Muscle of leg (tissue), 3 donors: ENCODE measurements at regions not wholly inside any gene's neighbourhood (a gene's known extent, or its start where the extent isn't known, plus 50 kb on each side); places are given as distances from the start of the nearest gene placed in this dataset.
A peak's percentile ranks its signal among the peaks of the same experiment; 100 is the strongest.
"Not testable (repeated sequence)": the region's sequence is repeated elsewhere in the genome, so short reads cannot be mapped to it uniquely, and the experiment has no call there.

ENCODE experiments used
- DNase-seq: peaks from one replicate; pipeline ENCODE4 v3.0.0; 2013
- H3K27ac ChIP-seq: one replicate; pipeline ENCODE4 v1.5.1; 2013; ENCODE audit warnings: mild to moderate bottlenecking, low read length, control low read depth
- H3K27me3 ChIP-seq: one replicate; pipeline ENCODE4 v1.6.1; 2013; ENCODE audit warnings: low read length; ENCODE audit not compliant: control insufficient read depth, insufficient read depth
- H3K36me3 ChIP-seq: one replicate; pipeline ENCODE4 v1.6.1; 2013; ENCODE audit warnings: low read length; ENCODE audit not compliant: control insufficient read depth, insufficient read depth
- H3K4me1 ChIP-seq: one replicate; pipeline ENCODE4 v1.6.1; 2013; ENCODE audit warnings: low read length; ENCODE audit not compliant: control insufficient read depth, insufficient read depth
- H3K4me3 ChIP-seq: one replicate; pipeline ENCODE4 v1.5.1; 2013; ENCODE audit warnings: low read length, control low read depth
- H3K9me3 ChIP-seq: replicated peaks from 2 replicates; pipeline ENCODE4 v1.6.1; 2013; ENCODE audit warnings: low read depth, low read length; ENCODE audit not compliant: control insufficient read depth
- WGBS: methylation state at CpG from one replicate; pipeline ENCODE4 v1.1.5; 2013; ENCODE audit warnings: missing lambda C conversion rate; ENCODE audit not compliant: insufficient coverage; 5-methylcytosine and 5-hydroxymethylcytosine counted together

GRCh38 chr3:104941785-104942184, 424.9 kb upstream of the ALCAM start:
- H3K4me3 ChIP-seq, result no peak overlapping the region
- H3K36me3 ChIP-seq, result no peaks in the 10 kb centered on the region
- H3K9me3 ChIP-seq, result no peaks in the 10 kb centered on the region
- no peaks in the 10 kb centered on the region for H3K27me3 ChIP-seq
- no peak for DNase-seq
- H3K27ac ChIP-seq, result no peak overlapping the region
- no peaks in the 10 kb centered on the region for H3K4me1 ChIP-seq
- no CpG with 5 or more reads among the region's 1 CpG for WGBS

GRCh38 chr3:104943974-104944373, 422.7 kb upstream of the ALCAM start:
- DNase-seq, result no peak
- no peaks in the 10 kb centered on the region for H3K36me3 ChIP-seq
- H3K27ac ChIP-seq, result no peak overlapping the region
- H3K9me3 ChIP-seq, result no peaks in the 10 kb centered on the region
- no peaks in the 10 kb centered on the region for H3K27me3 ChIP-seq
- WGBS, result no CpG with 5 or more reads among the region's 1 CpG
- H3K4me3 ChIP-seq, result no peak overlapping the region
- no peaks in the 10 kb centered on the region for H3K4me1 ChIP-seq

- no peak overlapping the region for H3K4me3 ChIP-seq
- no peaks in the 10 kb centered on the region for H3K27me3 ChIP-seq
- no peaks in the 10 kb centered on the region for H3K9me3 ChIP-seq
- no CpG with 5 or more reads among the region's 3 CpGs for WGBS
- no peaks in the 10 kb centered on the region for H3K4me1 ChIP-seq
- no peak for DNase-seq
- no peak overlapping the region for H3K27ac ChIP-seq
- H3K36me3 ChIP-seq, result no peaks in the 10 kb centered on the region
Measured at GRCh38 chr3:104947943-104948342, 418.8 kb upstream of the ALCAM start.

GRCh38 chr3:104949810-104950209, 416.9 kb upstream of the ALCAM start:
- H3K36me3 ChIP-seq, H3K27ac ChIP-seq, H3K4me1 ChIP-seq, H3K9me3 ChIP-seq, H3K4me3 ChIP-seq, DNase-seq, H3K27me3 ChIP-seq: not testable (repeated sequence)
- 100% methylated on average over 1 of the region's 4 CpGs for WGBS

- DNase-seq, result no peak
- Histone ChIP-seq H3K4me3 (no peak overlapping the region), H3K4me1 (no peaks in the 10 kb centered on the region), H3K27me3 (no peaks in the 10 kb centered on the region), H3K36me3 (no peaks in the 10 kb centered on the region), H3K9me3 (no peaks in the 10 kb centered on the region), H3K27ac (no peak overlapping the region)
- WGBS, result no CpG with 5 or more reads among the region's 2 CpGs
Measured at GRCh38 chr3:104951426-104951825, 415.3 kb upstream of the ALCAM start.

- Histone ChIP-seq H3K36me3 (no peaks in the 10 kb centered on the region), H3K27ac (no peak overlapping the region), H3K4me3 (no peak overlapping the region), H3K4me1 (no peaks in the 10 kb centered on the region), H3K9me3 (no peaks in the 10 kb centered on the region), H3K27me3 (no peaks in the 10 kb centered on the region)
- DNase-seq, result no peak
- 61% methylated on average over 2 of the region's 2 CpGs for WGBS
Measured at GRCh38 chr3:104952146-104952972, 414.4 kb upstream of the ALCAM start.

- DNase-seq, result no peak
Measured at GRCh38 chr3:104956620-104957345, 409.9 kb upstream of the ALCAM start.

GRCh38 chr3:104960579-104960978, 406.1 kb upstream of the ALCAM start:
- Histone ChIP-seq H3K36me3 (no peaks in the 10 kb centered on the region), H3K27ac (no peak overlapping the region), H3K27me3 (no peaks in the 10 kb centered on the region), H3K4me3 (no peak overlapping the region), H3K9me3 (no peaks in the 10 kb centered on the region), H3K4me1 (no peaks in the 10 kb centered on the region)
- no peak for DNase-seq
- WGBS, result no CpG with 5 or more reads among the region's 2 CpGs

More at GRCh38 chr3:104956620-104957345, 409.9 kb upstream of the ALCAM start:
- H3K27ac ChIP-seq, result no peak overlapping the region
- no peaks in the 10 kb centered on the region for H3K27me3 ChIP-seq
- WGBS, result 90% methylated on average over 20 of the region's 25 CpGs
- no peaks in the 10 kb centered on the region for H3K9me3 ChIP-seq
- no peaks in the 10 kb centered on the region for H3K4me1 ChIP-seq
- H3K36me3 ChIP-seq, result no peaks in the 10 kb centered on the region
- H3K4me3 ChIP-seq, result no peak overlapping the region

- no peak overlapping the region for H3K27ac ChIP-seq
- no CpG with 5 or more reads among the region's 1 CpG for WGBS
- H3K27me3 ChIP-seq, result no peaks in the 10 kb centered on the region
- DNase-seq, result peak; percentile 37
- no peak overlapping the region for H3K4me3 ChIP-seq
- H3K9me3 ChIP-seq, result no peaks in the 10 kb centered on the region
- no peaks in the 10 kb centered on the region for H3K4me1 ChIP-seq
- H3K36me3 ChIP-seq, result no peaks in the 10 kb centered on the region
Measured at GRCh38 chr3:104961851-104962250, 404.9 kb upstream of the ALCAM start.

- no peak overlapping the region for H3K4me3 ChIP-seq
- no peaks in the 10 kb centered on the region for H3K4me1 ChIP-seq
- H3K9me3 ChIP-seq, result no peaks in the 10 kb centered on the region
- no peaks in the 10 kb centered on the region for H3K36me3 ChIP-seq
- no peaks in the 10 kb centered on the region for H3K27me3 ChIP-seq
- no peak overlapping the region for H3K27ac ChIP-seq
- no peak for DNase-seq
- no CpG with 5 or more reads among the region's 5 CpGs for WGBS
Measured at GRCh38 chr3:104974316-104974715, 392.4 kb upstream of the ALCAM start.
